Brain pericyte (primary cell): ENCODE measurements at regions not wholly inside any gene's neighbourhood (a gene's known extent, or its start where the extent isn't known, plus 50 kb on each side); places are given as distances from the start of the nearest gene placed in this dataset.
A peak's percentile ranks its signal among the peaks of the same experiment; 100 is the strongest.

Experiments used
- DNase-seq: peaks from one replicate; pipeline ENCODE4 v3.0.0-alpha.2; 2012; ENCODE audit warnings: low read depth, low spot score

GRCh38 chr5:30849931-30850710, 343.4 kb upstream of the CDH6 start:
- DNase-seq = peak; percentile 94

- no peak for DNase-seq
Observed at GRCh38 chr5:30846171-30846570, 347.3 kb upstream of the CDH6 start.

GRCh38 chr5:30845194-30845593, 348.3 kb upstream of the CDH6 start:
- DNase-seq = no peak

- DNase-seq = no peak
Observed at GRCh38 chr5:30843541-30843940, 349.9 kb upstream of the CDH6 start.

- no peak for DNase-seq
Observed at GRCh38 chr5:30839956-30840355, 353.5 kb upstream of the CDH6 start.

GRCh38 chr5:30838936-30839496, 354.5 kb upstream of the CDH6 start:
- no peak for DNase-seq

- DNase-seq = no peak
Observed at GRCh38 chr5:30832519-30832918, 361.0 kb upstream of the CDH6 start.

- no peak for DNase-seq
Observed at GRCh38 chr5:30831605-30832004, 361.9 kb upstream of the CDH6 start.

- no peak for DNase-seq
Observed at GRCh38 chr5:30831123-30831522, 362.4 kb upstream of the CDH6 start.

- no peak for DNase-seq
Observed at GRCh38 chr5:30811298-30811697, 382.2 kb upstream of the CDH6 start.

GRCh38 chr5:30809933-30810332, 383.6 kb upstream of the CDH6 start:
- DNase-seq = no peak

GRCh38 chr5:30808996-30809395, 384.5 kb upstream of the CDH6 start:
- DNase-seq = no peak

GRCh38 chr5:30804739-30805505, 388.6 kb upstream of the CDH6 start:
- no peak for DNase-seq

GRCh38 chr5:30802961-30803705, 390.4 kb upstream of the CDH6 start:
- DNase-seq = no peak

- no peak for DNase-seq
Observed at GRCh38 chr5:30781643-30782042, 411.8 kb upstream of the CDH6 start.

GRCh38 chr5:30768056-30768690, 425.3 kb upstream of the CDH6 start:
- no peak for DNase-seq

- DNase-seq = no peak
Observed at GRCh38 chr5:30765706-30766105, 427.8 kb upstream of the CDH6 start.

- no peak for DNase-seq
Observed at GRCh38 chr5:30765227-30765626, 428.3 kb upstream of the CDH6 start.

GRCh38 chr5:30764704-30765103, 428.8 kb upstream of the CDH6 start:
- DNase-seq = no peak

- DNase-seq = no peak
Observed at GRCh38 chr5:30759731-30760130, 433.8 kb upstream of the CDH6 start.

GRCh38 chr5:30752015-30752414, 441.5 kb upstream of the CDH6 start:
- no peak for DNase-seq

- no peak for DNase-seq
Observed at GRCh38 chr5:30749971-30750370, 443.5 kb upstream of the CDH6 start.
